ENCODE measurements at regions not wholly inside any gene's neighbourhood (a gene's known extent, or its start where the extent isn't known, plus 50 kb on each side); places are given as distances from the start of the nearest gene placed in this dataset.

GRCh38 chr13:106297283-106297682, 238.2 kb downstream of the EFNB2 start:
- WGBS, 2 donors (ENCODE audit: extremely low coverage in 2 of 2, insufficient read length in 2 of 2, insufficient replicate concordance in 1 of 2), result no CpG with 5 or more reads among the region's 1 CpG
- Histone ChIP-seq H3K23ac (ENCODE audit: low read depth, low read length, poor library complexity) (no peak overlapping the region), H3K4me2 (ENCODE audit: insufficient read depth, low read length, poor library complexity, severe bottlenecking) (no peak overlapping the region), H2AFZ (ENCODE audit: low read length) (no peak overlapping the region), H3K27ac (replicated peaks; ENCODE audit: low read length) (no peak overlapping the region), H2BK12ac (ENCODE audit: low read length) (no peak overlapping the region), H2BK15ac (ENCODE audit: low read length) (no peak overlapping the region), H3K4me1 (ENCODE audit: control insufficient read depth in 2 of 2, insufficient read depth in 1 of 2, low read depth in 1 of 2, low read length in 2 of 2) (no peaks in the 10 kb centered on the region), H3K27me3 (ENCODE audit: control insufficient read depth in 3 of 3, insufficient read depth in 3 of 3, low read depth in 1 of 3, low read length in 3 of 3) (no peaks in the 10 kb centered on the region), H4K8ac (ENCODE audit: low read depth, low read length) (no peak overlapping the region), H4K91ac (ENCODE audit: low read depth, low read length, poor library complexity) (no peak overlapping the region), H3K18ac (ENCODE audit: low read length) (no peak overlapping the region), H3K14ac (ENCODE audit: low read length) (no peak overlapping the region), H3K9ac (ENCODE audit: low read depth, low read length, poor library complexity) (no peak overlapping the region), H3K4me3 (ENCODE audit: low read length in 2 of 2) (no peak overlapping the region), H3K9me3 (replicated peaks in 1 of 2; ENCODE audit: control insufficient read depth in 2 of 2, insufficient read depth in 1 of 2, low read depth in 1 of 2, low read length in 2 of 2) (peaks cover 2 to 5% of the 10 kb centered on the region in 2 donors), H2AK5ac (ENCODE audit: low read depth, low read length) (no peak overlapping the region), H3K36me3 (replicated peaks in 1 of 2; ENCODE audit: control insufficient read depth in 2 of 2, insufficient read depth in 2 of 2, low read length in 2 of 2) (no peaks in the 10 kb centered on the region), H3K79me1 (ENCODE audit: low read depth, low read length) (no peaks in the 10 kb centered on the region), H2BK120ac (ENCODE audit: low read depth, low read length) (no peak overlapping the region), H3K4ac (ENCODE audit: low read length) (no peak overlapping the region), H2BK5ac (ENCODE audit: low read length) (no peak overlapping the region)
- DNase-seq (ENCODE audit: low spot score), result no peak

DNA sequence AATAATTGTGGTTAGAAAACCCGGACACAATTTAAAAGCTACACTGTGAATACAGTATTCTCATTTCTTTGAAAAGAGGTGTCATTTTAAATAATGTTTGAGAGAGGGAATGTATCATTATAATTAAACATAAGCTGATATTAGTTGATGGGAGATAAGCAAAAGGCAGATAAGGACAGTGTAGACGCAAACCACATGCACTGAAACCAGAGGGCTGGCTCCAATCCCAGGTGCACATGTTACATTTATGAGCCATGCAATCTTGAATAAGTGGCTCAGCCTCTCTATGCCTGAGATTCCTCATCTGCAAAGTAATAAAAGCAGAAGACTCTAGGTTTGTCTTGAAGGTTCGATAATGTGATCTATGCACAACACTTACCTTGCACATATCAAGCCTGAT, 238.7 kb downstream of the EFNB2 start:
- no peaks in the 10 kb centered on the region for H3K36me3 ChIP-seq (replicated peaks in 1 of 2; ENCODE audit: control insufficient read depth in 2 of 2, insufficient read depth in 2 of 2, low read length in 2 of 2)
- no peak overlapping the region for H3K27ac ChIP-seq (replicated peaks; ENCODE audit: low read length)
- no peaks in the 10 kb centered on the region for H3K79me1 ChIP-seq (ENCODE audit: low read depth, low read length)
- no peak overlapping the region for H2BK120ac ChIP-seq (ENCODE audit: low read depth, low read length)
- H3K4me3 ChIP-seq (ENCODE audit: low read length in 2 of 2), result no peak overlapping the region
- no peaks in the 10 kb centered on the region for H3K27me3 ChIP-seq (ENCODE audit: control insufficient read depth in 3 of 3, insufficient read depth in 3 of 3, low read depth in 1 of 3, low read length in 3 of 3)
- DNase-seq (ENCODE audit: low spot score), result no peak
- no peak overlapping the region for H2BK15ac ChIP-seq (ENCODE audit: low read length)
- H4K8ac ChIP-seq (ENCODE audit: low read depth, low read length), result no peak overlapping the region
- peaks cover 2 to 5% of the 10 kb centered on the region in 2 donors for H3K9me3 ChIP-seq (replicated peaks in 1 of 2; ENCODE audit: control insufficient read depth in 2 of 2, insufficient read depth in 1 of 2, low read depth in 1 of 2, low read length in 2 of 2)
- H2BK5ac ChIP-seq (ENCODE audit: low read length), result no peak overlapping the region
- no peak overlapping the region for H2BK12ac ChIP-seq (ENCODE audit: low read length)
- H3K4me1 ChIP-seq (ENCODE audit: control insufficient read depth in 2 of 2, insufficient read depth in 1 of 2, low read depth in 1 of 2, low read length in 2 of 2), result no peaks in the 10 kb centered on the region
- no CpG with 5 or more reads among the region's 3 CpGs for WGBS, 2 donors (ENCODE audit: extremely low coverage in 2 of 2, insufficient read length in 2 of 2, insufficient replicate concordance in 1 of 2)
- H3K23ac ChIP-seq (ENCODE audit: low read depth, low read length, poor library complexity), result no peak overlapping the region
- H3K18ac ChIP-seq (ENCODE audit: low read length), result no peak overlapping the region
- H3K4me2 ChIP-seq (ENCODE audit: insufficient read depth, low read length, poor library complexity, severe bottlenecking), result no peak overlapping the region
- H4K91ac ChIP-seq (ENCODE audit: low read depth, low read length, poor library complexity), result no peak overlapping the region
- H2AFZ ChIP-seq (ENCODE audit: low read length), result no peak overlapping the region
- no peak overlapping the region for H3K14ac ChIP-seq (ENCODE audit: low read length)
- H3K9ac ChIP-seq (ENCODE audit: low read depth, low read length, poor library complexity), result no peak overlapping the region
- no peak overlapping the region for H2AK5ac ChIP-seq (ENCODE audit: low read depth, low read length)
- no peak overlapping the region for H3K4ac ChIP-seq (ENCODE audit: low read length)

- H3K27ac ChIP-seq (replicated peaks; ENCODE audit: low read length), result no peak overlapping the region
- no peak overlapping the region for H2AFZ ChIP-seq (ENCODE audit: low read length)
- WGBS, 2 donors (ENCODE audit: extremely low coverage in 2 of 2, insufficient read length in 2 of 2, insufficient replicate concordance in 1 of 2), result no CpG with 5 or more reads among the region's 7 CpGs
- peaks cover 2 to 5% of the 10 kb centered on the region in 2 donors for H3K9me3 ChIP-seq (replicated peaks in 1 of 2; ENCODE audit: control insufficient read depth in 2 of 2, insufficient read depth in 1 of 2, low read depth in 1 of 2, low read length in 2 of 2)
- no peaks in the 10 kb centered on the region for H3K4me1 ChIP-seq (ENCODE audit: control insufficient read depth in 2 of 2, insufficient read depth in 1 of 2, low read depth in 1 of 2, low read length in 2 of 2)
- H3K23ac ChIP-seq (ENCODE audit: low read depth, low read length, poor library complexity), result no peak overlapping the region
- no peak overlapping the region for H3K4ac ChIP-seq (ENCODE audit: low read length)
- H4K8ac ChIP-seq (ENCODE audit: low read depth, low read length), result no peak overlapping the region
- no peak overlapping the region for H4K91ac ChIP-seq (ENCODE audit: low read depth, low read length, poor library complexity)
- no peak overlapping the region for H2AK5ac ChIP-seq (ENCODE audit: low read depth, low read length)
- no peak overlapping the region for H2BK120ac ChIP-seq (ENCODE audit: low read depth, low read length)
- H3K4me2 ChIP-seq (ENCODE audit: insufficient read depth, low read length, poor library complexity, severe bottlenecking), result no peak overlapping the region
- H3K27me3 ChIP-seq (ENCODE audit: control insufficient read depth in 3 of 3, insufficient read depth in 3 of 3, low read depth in 1 of 3, low read length in 3 of 3), result no peaks in the 10 kb centered on the region
- no peak overlapping the region for H3K9ac ChIP-seq (ENCODE audit: low read depth, low read length, poor library complexity)
- H2BK5ac ChIP-seq (ENCODE audit: low read length), result no peak overlapping the region
- no peak overlapping the region for H2BK12ac ChIP-seq (ENCODE audit: low read length)
- H3K36me3 ChIP-seq (replicated peaks in 1 of 2; ENCODE audit: control insufficient read depth in 2 of 2, insufficient read depth in 2 of 2, low read length in 2 of 2), result no peaks in the 10 kb centered on the region
- H3K14ac ChIP-seq (ENCODE audit: low read length), result no peak overlapping the region
- no peak overlapping the region for H2BK15ac ChIP-seq (ENCODE audit: low read length)
- no peaks in the 10 kb centered on the region for H3K79me1 ChIP-seq (ENCODE audit: low read depth, low read length)
- H3K4me3 ChIP-seq (ENCODE audit: low read length in 2 of 2), result no peak overlapping the region
- H3K18ac ChIP-seq (ENCODE audit: low read length), result no peak overlapping the region
- no peak for DNase-seq (ENCODE audit: low spot score)
Observed at GRCh38 chr13:106295971-106296370, 239.5 kb downstream of the EFNB2 start.

- no peak for DNase-seq (ENCODE audit: low spot score)
- H2BK12ac ChIP-seq (ENCODE audit: low read length), result no peak overlapping the region
- H3K23ac ChIP-seq (ENCODE audit: low read depth, low read length, poor library complexity), result no peak overlapping the region
- no peak overlapping the region for H3K27ac ChIP-seq (replicated peaks; ENCODE audit: low read length)
- no peak overlapping the region for H2BK120ac ChIP-seq (ENCODE audit: low read depth, low read length)
- H4K8ac ChIP-seq (ENCODE audit: low read depth, low read length), result no peak overlapping the region
- H3K4me2 ChIP-seq (ENCODE audit: insufficient read depth, low read length, poor library complexity, severe bottlenecking), result no peak overlapping the region
- H3K4ac ChIP-seq (ENCODE audit: low read length), result no peak overlapping the region
- H4K91ac ChIP-seq (ENCODE audit: low read depth, low read length, poor library complexity), result no peak overlapping the region
- no peak overlapping the region for H2AK5ac ChIP-seq (ENCODE audit: low read depth, low read length)
- H2BK15ac ChIP-seq (ENCODE audit: low read length), result no peak overlapping the region
- H2AFZ ChIP-seq (ENCODE audit: low read length), result peak overlapping the region; percentile 32
- H3K4me3 ChIP-seq (ENCODE audit: low read length in 2 of 2), result no peak overlapping the region
- no peak overlapping the region for H3K14ac ChIP-seq (ENCODE audit: low read length)
- no CpG with 5 or more reads among the region's 1 CpG for WGBS, 2 donors (ENCODE audit: extremely low coverage in 2 of 2, insufficient read length in 2 of 2, insufficient replicate concordance in 1 of 2)
- no peaks in the 10 kb centered on the region for H3K9me3 ChIP-seq (replicated peaks in 1 of 2; ENCODE audit: control insufficient read depth in 2 of 2, insufficient read depth in 1 of 2, low read depth in 1 of 2, low read length in 2 of 2)
- H3K27me3 ChIP-seq (ENCODE audit: control insufficient read depth in 3 of 3, insufficient read depth in 3 of 3, low read depth in 1 of 3, low read length in 3 of 3), result no peaks in the 10 kb centered on the region
- no peak overlapping the region for H3K18ac ChIP-seq (ENCODE audit: low read length)
- no peak overlapping the region for H2BK5ac ChIP-seq (ENCODE audit: low read length)
- H3K36me3 ChIP-seq (replicated peaks in 1 of 2; ENCODE audit: control insufficient read depth in 2 of 2, insufficient read depth in 2 of 2, low read length in 2 of 2), result no peaks in the 10 kb centered on the region
- H3K9ac ChIP-seq (ENCODE audit: low read depth, low read length, poor library complexity), result no peak overlapping the region
- H3K4me1 ChIP-seq (ENCODE audit: control insufficient read depth in 2 of 2, insufficient read depth in 1 of 2, low read depth in 1 of 2, low read length in 2 of 2), result peaks cover 2 to 6% of the 10 kb centered on the region in 2 donors
- H3K79me1 ChIP-seq (ENCODE audit: low read depth, low read length), result no peaks in the 10 kb centered on the region
Observed at GRCh38 chr13:106291006-106291405, 244.5 kb downstream of the EFNB2 start.

All from neuronal stem cell (in vitro differentiated cells).